ENCODE measurements at regions not wholly inside any gene's neighbourhood (a gene's known extent, or its start where the extent isn't known, plus 50 kb on each side); places are given as distances from the start of the nearest gene placed in this dataset.
A peak's percentile ranks its signal among the peaks of the same experiment; 100 is the strongest.

GRCh38 chr6:93786474-93787330 is 367.3 kb upstream of the EPHA7 start:
- TF ChIP-seq, protein P1, sequence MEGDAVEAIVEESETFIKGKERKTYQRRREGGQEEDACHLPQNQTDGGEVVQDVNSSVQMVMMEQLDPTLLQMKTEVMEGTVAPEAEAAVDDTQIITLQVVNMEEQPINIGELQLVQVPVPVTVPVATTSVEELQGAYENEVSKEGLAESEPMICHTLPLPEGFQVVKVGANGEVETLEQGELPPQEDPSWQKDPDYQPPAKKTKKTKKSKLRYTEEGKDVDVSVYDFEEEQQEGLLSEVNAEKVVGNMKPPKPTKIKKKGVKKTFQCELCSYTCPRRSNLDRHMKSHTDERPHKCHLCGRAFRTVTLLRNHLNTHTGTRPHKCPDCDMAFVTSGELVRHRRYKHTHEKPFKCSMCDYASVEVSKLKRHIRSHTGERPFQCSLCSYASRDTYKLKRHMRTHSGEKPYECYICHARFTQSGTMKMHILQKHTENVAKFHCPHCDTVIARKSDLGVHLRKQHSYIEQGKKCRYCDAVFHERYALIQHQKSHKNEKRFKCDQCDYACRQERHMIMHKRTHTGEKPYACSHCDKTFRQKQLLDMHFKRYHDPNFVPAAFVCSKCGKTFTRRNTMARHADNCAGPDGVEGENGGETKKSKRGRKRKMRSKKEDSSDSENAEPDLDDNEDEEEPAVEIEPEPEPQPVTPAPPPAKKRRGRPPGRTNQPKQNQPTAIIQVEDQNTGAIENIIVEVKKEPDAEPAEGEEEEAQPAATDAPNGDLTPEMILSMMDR (IDR thresholded peaks at IDR 0.05; ENCODE audit: control extremely low read depth, extremely low read depth) = no peak
- WGBS, 2 donors = 53 to 59% methylated on average over 6 of the region's 6 CpGs
- Histone ChIP-seq H3K27me3 (ENCODE audit: control insufficient read depth in 3 of 3, insufficient read depth in 3 of 3, low read length in 2 of 3) (no peaks in the 10 kb centered on the region), H3K4me3 (no peak overlapping the region), H3K4me1 (ENCODE audit: control insufficient read depth in 5 of 5, insufficient read depth in 5 of 5, low read length in 5 of 5) (peaks cover 0 to 4% (median 0%) of the 10 kb centered on the region in 5 donors), H3K27ac (ENCODE audit: low read depth in 1 of 2, low read length in 1 of 2) (no peak overlapping the region), H3K9ac (ENCODE audit: insufficient read depth in 1 of 2, low read length in 2 of 2) (no peak overlapping the region), H3K9me3 (ENCODE audit: control insufficient read depth in 4 of 4, insufficient read depth in 3 of 4, low read length in 3 of 4) (no peaks in the 10 kb centered on the region), H3K36me3 (ENCODE audit: control insufficient read depth in 4 of 4, insufficient read depth in 4 of 4, low read length in 4 of 4) (no peaks in the 10 kb centered on the region)
- ATAC-seq (ENCODE audit: insufficient read depth, low FRiP score) = no peak
- DNase-seq = peak in 1 of 3 donors; percentile 16

- Histone ChIP-seq H3K27ac (ENCODE audit: low read depth in 1 of 2, low read length in 1 of 2) (no peak overlapping the region), H3K9ac (ENCODE audit: insufficient read depth in 1 of 2, low read length in 2 of 2) (no peak overlapping the region), H3K4me1 (ENCODE audit: control insufficient read depth in 5 of 5, insufficient read depth in 5 of 5, low read length in 5 of 5) (peaks cover 0 to 4% (median 0%) of the 10 kb centered on the region in 5 donors), H3K9me3 (ENCODE audit: control insufficient read depth in 4 of 4, insufficient read depth in 3 of 4, low read length in 3 of 4) (no peaks in the 10 kb centered on the region), H3K4me3 (no peak overlapping the region), H3K27me3 (ENCODE audit: control insufficient read depth in 3 of 3, insufficient read depth in 3 of 3, low read length in 2 of 3) (no peaks in the 10 kb centered on the region), H3K36me3 (ENCODE audit: control insufficient read depth in 4 of 4, insufficient read depth in 4 of 4, low read length in 4 of 4) (no peaks in the 10 kb centered on the region)
- 79 to 89% methylated on average over 3 of the region's 3 CpGs for WGBS, 2 donors
- no peak for DNase-seq
- no peak for ATAC-seq (ENCODE audit: insufficient read depth, low FRiP score)
- TF ChIP-seq, protein P1 (IDR thresholded peaks at IDR 0.05; ENCODE audit: control extremely low read depth, extremely low read depth) = no peak
These were observed 366.3 kb upstream of the EPHA7 start for GRCh38 chr6:93785694-93786030.

GRCh38 chr6:93784794-93785693 is 365.7 kb upstream of the EPHA7 start:
- TF ChIP-seq, protein P1 (IDR thresholded peaks at IDR 0.05; ENCODE audit: control extremely low read depth, extremely low read depth) = no peak
- Histone ChIP-seq H3K9me3 (ENCODE audit: control insufficient read depth in 4 of 4, insufficient read depth in 3 of 4, low read length in 3 of 4) (no peaks in the 10 kb centered on the region), H3K9ac (ENCODE audit: insufficient read depth in 1 of 2, low read length in 2 of 2) (no peak overlapping the region), H3K4me1 (ENCODE audit: control insufficient read depth in 5 of 5, insufficient read depth in 5 of 5, low read length in 5 of 5) (peaks cover 0 to 4% (median 0%) of the 10 kb centered on the region in 5 donors), H3K27me3 (ENCODE audit: control insufficient read depth in 3 of 3, insufficient read depth in 3 of 3, low read length in 2 of 3) (no peaks in the 10 kb centered on the region), H3K4me3 (no peak overlapping the region), H3K36me3 (ENCODE audit: control insufficient read depth in 4 of 4, insufficient read depth in 4 of 4, low read length in 4 of 4) (no peaks in the 10 kb centered on the region), H3K27ac (ENCODE audit: low read depth in 1 of 2, low read length in 1 of 2) (no peak overlapping the region)
- DNase-seq (peak in 1 of 3 donors; percentile 13), ATAC-seq (ENCODE audit: insufficient read depth, low FRiP score) (no peak)
- WGBS, 2 donors = 68 to 72% methylated on average over 8 of the region's 8 CpGs
